Renal cortical epithelial cell (primary cell): ENCODE measurements at regions not wholly inside any gene's neighbourhood (a gene's known extent, or its start where the extent isn't known, plus 50 kb on each side); places are given as distances from the start of the nearest gene placed in this dataset.
"Not testable (repeated sequence)": the region's sequence is repeated elsewhere in the genome, so short reads cannot be mapped to it uniquely, and the experiment has no call there.

Experiments
- DNase-seq: peaks from one replicate; pipeline ENCODE4 v3.0.0-alpha.2; 2011; ENCODE audit warnings: low read depth

- DNase-seq, result no peak
Observed at GRCh38 chr5:129163810-129164378, 69.3 kb downstream of the ISOC1 start.

DNA sequence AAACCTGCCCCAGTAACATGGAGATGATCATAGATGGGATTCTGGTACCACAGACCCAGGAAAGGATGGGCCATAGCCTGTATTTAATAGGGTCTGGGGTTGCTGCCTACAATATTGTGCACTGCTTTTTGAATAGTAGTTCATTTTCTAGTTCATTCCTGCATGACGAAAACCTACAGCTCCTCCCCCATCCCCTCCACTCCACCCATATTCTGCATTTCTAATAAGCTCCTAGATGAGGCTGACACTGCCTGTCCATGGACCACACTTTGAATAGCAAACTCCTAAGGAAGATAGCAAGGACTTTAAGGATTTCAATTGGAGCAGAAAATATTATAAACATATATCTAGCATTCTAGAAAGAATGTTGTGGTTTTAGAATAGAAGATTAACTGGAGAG is 75.5 kb downstream of the ISOC1 start:
- no peak for DNase-seq

- no peak for DNase-seq
Observed at GRCh38 chr5:129171194-129171944, 76.8 kb downstream of the ISOC1 start.

DNA sequence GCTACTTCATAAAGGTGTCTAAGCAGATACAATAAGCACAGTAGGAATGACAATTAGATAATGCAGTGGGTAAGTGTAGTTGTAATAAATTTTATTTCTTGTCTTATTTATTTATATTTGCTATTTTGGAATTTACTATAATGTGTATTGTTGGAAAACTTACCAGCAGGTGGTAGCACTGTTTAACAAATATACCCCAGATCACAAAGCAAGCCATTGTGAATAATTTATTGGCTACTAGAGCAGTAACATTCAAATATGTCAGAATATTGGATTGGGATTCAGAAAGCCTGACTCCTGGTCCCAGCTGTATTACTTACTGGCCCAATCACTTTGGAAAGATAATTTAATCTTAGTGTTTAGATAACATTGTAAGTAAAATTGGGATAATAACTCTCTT is 78.0 kb downstream of the ISOC1 start:
- DNase-seq, result peak; percentile 5

GRCh38 chr5:129173771-129174170 is 79.2 kb downstream of the ISOC1 start:
- no peak for DNase-seq

DNA sequence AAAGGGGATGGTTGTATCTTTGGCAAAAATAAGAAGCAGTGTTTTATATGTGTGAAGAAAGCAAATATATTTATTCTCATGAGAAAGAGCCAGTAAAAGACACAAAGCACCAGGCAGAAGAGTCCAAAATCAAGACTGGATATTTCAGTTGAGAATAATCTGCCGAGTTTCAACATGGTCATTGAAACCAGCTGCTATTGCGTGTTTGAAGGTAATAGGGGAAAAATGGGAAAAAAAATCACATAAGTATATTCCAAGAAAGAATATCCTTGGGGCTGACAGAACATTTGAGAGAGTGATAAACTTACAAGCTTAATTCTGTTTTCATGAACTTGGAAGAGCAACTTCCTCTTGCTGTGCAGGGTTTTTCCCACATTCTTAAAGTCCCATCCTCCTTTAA is 79.9 kb downstream of the ISOC1 start:
- no peak for DNase-seq

DNA sequence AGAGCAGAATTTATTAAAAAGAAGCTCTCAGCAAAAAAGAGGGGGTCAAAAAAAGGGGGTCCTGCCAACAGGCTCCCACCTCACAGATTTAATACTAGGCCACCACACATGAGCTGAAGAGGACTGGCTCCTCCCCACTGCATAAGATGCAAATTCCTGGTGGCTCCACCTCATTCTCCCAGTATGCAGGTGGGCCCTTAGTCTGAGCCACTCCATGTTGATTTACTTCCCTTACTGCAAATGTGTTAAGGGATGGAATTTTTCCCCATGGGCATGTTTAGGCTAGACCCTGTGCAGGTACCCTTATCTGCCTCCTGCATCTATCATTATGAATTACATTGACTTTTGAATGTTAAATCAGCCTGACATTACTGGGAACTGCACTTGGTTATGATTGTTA is 82.9 kb downstream of the ISOC1 start:
- no peak for DNase-seq

DNA sequence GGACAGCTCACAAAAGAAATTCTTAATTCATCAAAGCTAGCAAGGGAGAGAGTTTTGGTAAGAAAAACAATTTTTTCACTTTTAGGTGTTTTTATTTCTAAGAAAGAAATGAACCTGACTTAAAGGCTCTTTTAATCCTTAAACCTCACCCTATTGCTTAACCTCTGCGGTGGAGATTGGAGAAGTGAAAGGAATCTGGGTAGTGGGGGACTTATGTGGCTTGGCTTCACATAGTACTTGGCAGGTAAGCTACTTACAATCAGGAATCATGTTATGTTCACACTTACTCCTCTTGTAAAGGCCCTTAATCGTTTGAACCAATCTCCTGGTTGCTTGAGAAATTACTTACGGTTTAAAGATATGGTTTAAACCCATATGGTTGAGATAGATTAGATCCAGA is 104.8 kb downstream of the ISOC1 start:
- no peak for DNase-seq

DNA sequence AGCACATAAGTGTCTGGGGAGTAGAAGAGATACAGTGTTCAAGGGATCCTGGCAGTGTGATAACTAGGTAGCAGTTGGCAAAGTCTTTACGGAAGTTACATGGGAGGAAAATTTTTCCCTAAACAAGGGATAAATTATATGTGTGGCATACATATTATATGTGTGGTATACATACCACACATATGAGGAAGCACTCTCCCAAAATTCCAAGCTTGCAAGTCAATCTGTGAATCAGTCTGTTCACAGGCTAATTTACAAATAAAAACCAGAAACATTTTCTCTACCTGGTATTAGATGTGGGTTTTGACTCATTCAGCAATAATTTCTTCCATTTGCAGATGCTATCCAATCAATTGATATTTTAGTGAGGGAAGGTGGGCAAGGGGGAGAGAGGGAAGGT is 110.0 kb downstream of the ISOC1 start:
- no peak for DNase-seq

DNA sequence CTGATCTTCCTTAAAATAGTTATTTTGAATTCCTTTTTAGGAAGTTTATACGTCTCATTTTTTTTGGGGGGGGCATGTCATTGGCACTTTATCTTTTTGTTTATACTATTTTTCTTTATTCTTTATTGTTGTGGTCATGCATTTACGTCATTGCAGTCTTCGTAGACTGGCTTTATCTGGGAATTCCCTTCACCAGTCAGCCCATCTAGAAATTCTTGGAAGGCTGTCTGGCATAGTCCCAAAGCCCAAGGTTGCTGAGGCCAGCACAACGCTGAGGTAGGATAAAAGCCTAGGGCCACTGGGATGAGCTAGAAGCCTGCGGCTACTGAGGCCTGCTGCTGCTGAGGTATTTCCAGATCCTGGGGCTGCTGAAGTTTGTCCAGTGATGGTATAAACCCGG is 121.5 kb downstream of the ISOC1 start:
- DNase-seq, result no peak

- no peak for DNase-seq
Observed at GRCh38 chr5:129217179-129217578, 122.6 kb downstream of the ISOC1 start.

DNA sequence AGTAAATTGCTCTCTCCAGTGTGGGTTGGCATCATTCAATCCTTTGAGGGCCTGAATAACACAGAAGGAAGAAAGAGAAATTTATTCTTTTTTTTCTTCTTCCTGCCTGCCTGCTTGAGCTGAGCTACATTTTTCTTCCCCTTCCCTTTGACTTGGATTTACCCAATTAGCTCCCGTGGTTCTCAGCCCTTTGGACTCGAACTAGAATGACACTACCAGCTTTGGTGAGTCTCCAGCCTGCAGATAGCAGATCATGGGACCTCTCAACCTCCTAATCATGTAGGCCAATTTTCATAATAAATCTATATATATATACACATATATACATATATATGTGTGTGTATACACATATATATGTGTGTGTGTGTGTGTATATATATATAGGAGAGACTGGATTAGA is 128.6 kb downstream of the ISOC1 start:
- no peak for DNase-seq

DNA sequence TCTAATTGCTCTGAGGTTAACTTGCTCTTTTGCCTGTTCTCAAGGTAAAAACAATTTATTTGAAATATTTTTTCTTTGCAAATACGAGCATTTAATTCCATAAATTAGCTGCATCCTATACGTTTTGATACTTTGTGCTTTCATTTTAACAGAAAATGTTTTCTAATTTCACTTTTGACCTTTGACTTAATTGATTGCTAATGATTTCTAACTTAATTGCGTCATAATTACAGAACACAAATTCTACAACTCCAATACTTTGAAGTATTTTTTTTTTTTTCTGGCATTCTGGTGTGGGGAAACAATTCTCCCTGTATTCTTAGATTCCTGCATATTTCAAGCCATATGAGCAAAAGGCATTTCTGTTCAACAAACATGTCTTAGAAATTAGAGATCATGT is 134.0 kb downstream of the ISOC1 start:
- DNase-seq, result no peak

DNA sequence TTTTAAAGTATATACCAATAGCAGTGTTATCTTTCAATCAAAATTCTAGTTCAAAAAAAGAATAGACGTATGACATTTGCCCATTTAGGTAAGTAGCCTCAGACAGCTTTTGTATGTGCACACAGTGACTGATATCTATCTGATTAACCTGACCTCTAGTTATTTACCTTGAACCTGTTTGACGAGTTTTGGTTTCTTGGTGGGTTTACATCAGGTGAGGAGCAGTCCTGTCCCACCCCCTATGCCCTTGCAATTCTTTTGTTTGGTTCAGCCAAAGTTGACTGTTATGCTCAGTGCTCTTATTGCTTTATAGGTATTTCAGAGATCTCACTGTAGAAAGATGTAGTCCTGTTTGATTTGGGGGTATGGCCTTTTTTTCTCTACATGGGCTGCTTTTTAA is 147.2 kb downstream of the ISOC1 start:
- no peak for DNase-seq

DNA sequence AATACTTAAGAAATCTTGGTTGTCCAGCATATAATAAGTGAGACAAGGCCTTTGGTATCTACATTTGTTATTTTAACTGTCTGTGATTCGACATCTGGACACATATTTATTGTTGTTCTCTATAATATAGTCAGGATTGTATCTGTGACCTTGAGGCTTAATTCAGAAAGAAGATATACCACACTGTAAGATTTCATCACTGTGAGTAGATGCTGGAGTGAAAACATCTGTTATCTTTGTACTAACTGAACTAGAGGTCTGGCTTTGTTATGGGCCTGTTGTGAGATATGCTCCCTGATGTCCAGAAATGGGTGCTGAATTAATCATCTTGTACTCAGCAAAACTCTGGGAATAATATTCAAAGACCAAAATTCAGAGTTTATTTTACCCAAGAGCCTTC is 148.5 kb downstream of the ISOC1 start:
- DNase-seq, result no peak

DNA sequence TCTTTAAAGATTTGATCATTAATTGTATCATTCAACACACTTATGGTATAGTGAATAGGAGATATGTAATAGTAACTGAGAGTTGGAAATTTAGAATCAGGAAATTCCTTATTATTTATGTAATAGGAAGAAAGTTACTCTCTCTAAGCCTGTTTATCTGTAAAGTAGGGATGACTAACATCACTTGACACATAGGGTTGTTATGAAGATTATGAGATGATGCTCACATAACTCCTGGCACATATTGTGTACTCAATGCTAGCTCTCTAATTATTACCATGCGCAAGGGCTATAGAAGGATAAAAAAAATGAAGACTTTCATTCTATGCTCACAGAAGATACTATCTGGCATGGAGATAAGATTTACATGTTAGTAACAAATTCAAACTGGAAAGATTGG is 149.9 kb downstream of the ISOC1 start:
- no peak for DNase-seq

- DNase-seq, result no peak
Observed at GRCh38 chr5:129245489-129245888, 150.9 kb downstream of the ISOC1 start.

DNA sequence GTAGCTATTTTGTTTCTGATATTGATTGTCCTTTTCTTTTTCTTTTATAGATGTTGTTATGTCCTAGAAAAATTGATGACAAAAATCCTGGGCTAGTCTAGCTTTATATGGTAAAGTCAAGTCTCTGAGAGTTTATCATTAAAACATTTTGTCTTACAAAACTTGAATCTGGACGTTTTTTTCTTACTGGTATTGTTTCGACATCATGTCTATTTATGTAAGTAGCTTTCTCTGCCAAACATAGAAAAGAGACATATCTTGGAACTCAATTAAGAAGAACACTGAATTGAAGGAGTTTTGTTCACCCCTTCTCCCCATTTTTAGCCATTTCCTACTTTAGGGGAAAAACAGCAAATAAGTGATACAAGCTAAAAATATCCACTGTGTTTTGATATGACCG is 151.5 kb downstream of the ISOC1 start:
- no peak for DNase-seq

DNA sequence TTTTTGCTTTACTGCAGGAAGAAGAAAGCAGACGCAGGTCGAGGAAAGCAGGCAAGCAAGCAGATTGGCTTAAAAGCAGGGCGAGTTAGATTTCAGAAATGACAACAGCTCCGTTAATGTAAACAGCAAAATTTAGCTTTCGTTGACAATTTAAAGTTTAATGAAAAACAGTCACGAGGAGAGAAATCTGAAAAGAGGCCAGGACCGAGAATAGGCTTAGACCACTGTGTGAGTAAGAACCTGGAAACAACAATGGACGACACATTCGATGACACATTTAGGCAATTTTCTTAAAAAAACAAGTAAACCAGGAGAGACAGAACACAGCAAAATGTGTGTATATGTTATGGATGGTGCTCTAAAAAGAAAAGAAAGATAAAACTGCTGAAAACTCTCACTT is 155.3 kb downstream of the ISOC1 start:
- no peak for DNase-seq

DNA sequence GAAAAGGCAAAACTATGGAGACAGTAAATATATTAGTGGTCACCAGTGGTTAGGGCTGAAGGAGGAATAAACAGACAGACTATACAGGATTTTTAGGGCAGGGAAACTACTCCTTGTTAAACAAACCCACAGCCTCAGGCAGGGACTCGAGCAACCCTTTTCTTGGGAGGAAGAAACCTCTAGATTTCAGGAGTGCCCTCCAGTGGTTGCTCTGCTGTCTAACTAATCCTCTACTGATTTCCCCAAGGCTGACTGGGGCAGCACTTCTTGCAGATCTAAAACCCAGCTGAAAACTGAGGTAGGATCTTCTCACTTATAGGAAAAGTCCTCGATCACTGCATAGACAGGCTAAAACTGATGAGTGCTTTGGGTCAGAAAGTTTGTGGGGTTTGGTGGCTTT is 176.8 kb downstream of the ISOC1 start:
- DNase-seq, result no peak

- DNase-seq, result no peak
Observed at GRCh38 chr5:129284010-129284409, 176.1 kb upstream of the ADAMTS19 start.

DNA sequence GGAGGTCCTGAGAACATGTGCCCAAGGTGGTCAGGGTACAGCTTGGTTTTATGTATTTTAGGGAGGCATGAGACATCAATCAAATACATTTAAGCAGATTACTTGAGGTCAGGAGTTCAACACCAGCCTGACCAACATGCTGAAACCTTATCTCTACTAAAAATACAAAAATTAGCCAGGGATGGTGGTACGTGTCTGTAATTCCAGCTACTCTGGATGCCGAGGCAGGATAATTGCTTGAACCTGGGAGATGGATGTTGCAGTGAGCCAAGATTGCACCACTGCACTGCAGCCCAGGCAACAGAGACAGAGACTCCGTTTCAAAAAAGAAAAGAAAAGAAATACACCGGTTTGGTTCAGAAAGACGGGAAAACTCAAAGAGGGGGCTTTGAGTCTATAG is 165.9 kb upstream of the ADAMTS19 start:
- not testable (repeated sequence) for DNase-seq

GRCh38 chr5:129306725-129307124 is 153.4 kb upstream of the ADAMTS19 start:
- DNase-seq, result no peak

GRCh38 chr5:129322968-129323367 is 137.1 kb upstream of the ADAMTS19 start:
- DNase-seq, result no peak
